CD14-positive monocyte (primary cell): ENCODE measurements at regions not wholly inside any gene's neighbourhood (a gene's known extent, or its start where the extent isn't known, plus 50 kb on each side); places are given as distances from the start of the nearest gene placed in this dataset.
A peak's percentile ranks its signal among the peaks of the same experiment; 100 is the strongest.

Experiments
- DNase-seq, 3 donors: peaks; one replicate each; pipeline ENCODE4 v3.0.0-alpha.2; 2011 to 2022
- H2AFZ ChIP-seq: 2 replicates; pipeline ENCODE4 v1.6.0; 2012; ENCODE audit warnings: mild to moderate bottlenecking, low read depth, low read length, inconsistent platforms; ENCODE audit not compliant: insufficient read depth, poor library complexity, severe bottlenecking
- H3K27ac ChIP-seq, 2 donors: 1 replicate in 1 of 2; 2 replicates in 1 of 2; pipeline ENCODE4 v1.5.1; 2012 to 2013; ENCODE audit warnings: low read length in 2 of 2, control low read depth in 1 of 2, inconsistent platforms in 1 of 2, low read depth in 1 of 2, mild to moderate bottlenecking in 1 of 2
- H3K27me3 ChIP-seq, 2 donors: one replicate each; pipeline versions ENCODE4 v1.6.0 to v1.6.1; 2011 to 2013; ENCODE audit warnings: low read length in 2 of 2; ENCODE audit not compliant: control insufficient read depth in 2 of 2, insufficient read depth in 2 of 2
- H3K36me3 ChIP-seq, 2 donors: replicated peaks in 1 of 2; 1 replicate in 1 of 2; 2 replicates in 1 of 2; pipeline versions ENCODE4 v1.5.1 to v1.6.1; 2012 to 2013; ENCODE audit warnings: low read length in 2 of 2, control low read depth in 1 of 2, inconsistent platforms in 1 of 2, mild to moderate bottlenecking in 1 of 2; ENCODE audit not compliant: insufficient read depth in 2 of 2, control insufficient read depth in 1 of 2
- H3K4me1 ChIP-seq, 2 donors: 1 replicate in 1 of 2; 2 replicates in 1 of 2; pipeline versions ENCODE4 v1.5.1 to v1.6.1; 2012 to 2013; ENCODE audit warnings: low read length in 2 of 2, control low read depth in 1 of 2, inconsistent platforms in 1 of 2, mild to moderate bottlenecking in 1 of 2, moderate library complexity in 1 of 2; ENCODE audit not compliant: insufficient read depth in 2 of 2, control insufficient read depth in 1 of 2
- H3K4me2 ChIP-seq: replicated peaks from 2 replicates; pipeline ENCODE3; 2012; ENCODE audit warnings: low read length, moderate library complexity, mild to moderate bottlenecking; ENCODE audit not compliant: poor library complexity, severe bottlenecking; ENCODE audit errors: extremely low read depth
- H3K4me3 ChIP-seq, 3 experiments: fragments of 200-600 bp in 1 of 3; sonication (generic) in 1 of 3; replicated peaks in 1 of 3; 1 replicate in 2 of 3; 2 replicates in 1 of 3; pipeline ENCODE4 v1.5.1; 2011 to 2013; ENCODE audit warnings: low read length in 3 of 3, mild to moderate bottlenecking in 3 of 3, control low read depth in 2 of 3, low read depth in 2 of 3, inconsistent platforms in 1 of 3, moderate library complexity in 1 of 3
- H3K79me2 ChIP-seq: 2 replicates; pipeline ENCODE4 v1.6.0; 2012; ENCODE audit warnings: mild to moderate bottlenecking, control low read depth, inconsistent platforms, low read length, moderate library complexity; ENCODE audit not compliant: insufficient read depth
- H3K9ac ChIP-seq: 2 replicates; pipeline ENCODE4 v1.6.0; 2017; ENCODE audit warnings: low read length, mild to moderate bottlenecking; ENCODE audit not compliant: insufficient read depth, poor library complexity, severe bottlenecking
- H3K9me3 ChIP-seq, 2 donors: replicated peaks in 1 of 2; 1 replicate in 1 of 2; 2 replicates in 1 of 2; pipeline versions ENCODE4 v1.5.1 to v1.6.1; 2012 to 2013; ENCODE audit warnings: low read length in 2 of 2, control low read depth in 1 of 2; ENCODE audit not compliant: control insufficient read depth in 1 of 2, insufficient read depth in 1 of 2
- H4K20me1 ChIP-seq: 2 replicates; pipeline ENCODE4 v1.6.0; 2012; ENCODE audit warnings: mild to moderate bottlenecking, low read length, control low read depth, moderate library complexity; ENCODE audit not compliant: insufficient read depth
- H3K27ac Mint-ChIP-seq, 7 donors: one replicate each; pipeline ENCODE4 v1.8.0; 2020; ENCODE audit warnings: mild to moderate bottlenecking in 7 of 7, mixed read lengths in 7 of 7, moderate library complexity in 6 of 7, inconsistent platforms in 2 of 7
- H3K27me3 Mint-ChIP-seq, 3 donors: one replicate each; pipeline ENCODE4 v1.8.0; 2021 to 2022; ENCODE audit warnings: low read depth in 3 of 3, mild to moderate bottlenecking in 3 of 3, mixed read lengths in 3 of 3, moderate library complexity in 3 of 3, inconsistent platforms in 1 of 3
- H3K36me3 Mint-ChIP-seq, 2 donors: one replicate each; pipeline ENCODE4 v1.8.0; 2020; ENCODE audit warnings: mixed read lengths in 2 of 2, inconsistent platforms in 1 of 2, mild to moderate bottlenecking in 1 of 2
- H3K4me1 Mint-ChIP-seq: one replicate; pipeline ENCODE4 v1.8.0; 2020; ENCODE audit warnings: mild to moderate bottlenecking, mixed read lengths
- H3K4me3 Mint-ChIP-seq, 2 donors: one replicate each; pipeline ENCODE4 v1.8.0; 2020; ENCODE audit warnings: mild to moderate bottlenecking in 2 of 2, mixed read lengths in 2 of 2, moderate library complexity in 1 of 2
- H3K9me3 Mint-ChIP-seq, 7 donors: one replicate each; pipeline ENCODE4 v1.8.0; 2020 to 2022; ENCODE audit warnings: mixed read lengths in 7 of 7, mild to moderate bottlenecking in 6 of 7, moderate library complexity in 6 of 7, inconsistent platforms in 2 of 7
- CTCF ChIP-seq: fragments of 200-600 bp; IDR thresholded peaks from one replicate; pipeline ENCODE4 v1.8.0; 2022; ENCODE audit warnings: antibody characterized with exemption, mild to moderate bottlenecking
- WGBS: methylation state at CpG from one replicate; pipeline ENCODE4 v1.1.5; 2013; ENCODE audit warnings: missing lambda C conversion rate; ENCODE audit not compliant: insufficient coverage; 5-methylcytosine and 5-hydroxymethylcytosine counted together
- intact Hi-C, 2 donors: fragments of 100-400 bp; cut with micrococcal nuclease; formaldehyde crosslinking; loops; one replicate each; pipeline versions ENCODE4 v1.15.0 to v1.15.1; 2023

- Histone ChIP-seq H3K4me2 (no peak overlapping the region), H3K4me1 (peaks cover 36 to 41% of the 10 kb centered on the region in 2 donors), H3K79me2 (no peaks in the 10 kb centered on the region), H3K36me3 (no peaks in the 10 kb centered on the region), H3K4me3 (no peak overlapping the region), H2AFZ (no peak overlapping the region), H3K27me3 (no peaks in the 10 kb centered on the region), H3K27ac (no peak overlapping the region), H3K9ac (no peak overlapping the region), H4K20me1 (no peaks in the 10 kb centered on the region), H3K9me3 (no peaks in the 10 kb centered on the region)
- peaks cover 0 to 3% of the 10 kb centered on the region in 2 donors for H3K36me3 Mint-ChIP-seq
- H3K4me3 Mint-ChIP-seq: no peak overlapping the region
- intact Hi-C loops: no loop called here
- H3K27me3 Mint-ChIP-seq: peaks cover 0 to 4% (median 4%) of the 10 kb centered on the region in 3 donors
- H3K27ac Mint-ChIP-seq: peak overlapping the region in 1 of 7 donors; percentile 1
- peaks cover 0 to 4% (median 0%) of the 10 kb centered on the region in 7 donors for H3K9me3 Mint-ChIP-seq
- WGBS: 95% methylated on average over 5 of the region's 5 CpGs
- no peak for DNase-seq
- no peak for TF ChIP-seq CTCF
- peaks cover 44% of the 10 kb centered on the region for H3K4me1 Mint-ChIP-seq
These were observed 233.3 kb downstream of the UACA start for GRCh38 chr15:70530017-70530499.

GRCh38 chr15:70528816-70529215 lies 234.5 kb downstream of the UACA start:
- Histone ChIP-seq H3K36me3 (no peaks in the 10 kb centered on the region), H3K4me2 (no peak overlapping the region), H3K9ac (no peak overlapping the region), H3K27me3 (no peaks in the 10 kb centered on the region), H3K9me3 (no peaks in the 10 kb centered on the region), H3K27ac (peak overlapping the region in 1 of 2 donors; percentile 71), H3K4me3 (no peak overlapping the region), H3K79me2 (no peaks in the 10 kb centered on the region), H4K20me1 (no peaks in the 10 kb centered on the region), H2AFZ (no peak overlapping the region), H3K4me1 (peaks cover 27 to 30% of the 10 kb centered on the region in 2 donors)
- H3K36me3 Mint-ChIP-seq: peaks cover 0 to 3% of the 10 kb centered on the region in 2 donors
- no peak overlapping the region for H3K4me3 Mint-ChIP-seq
- H3K27me3 Mint-ChIP-seq: peaks cover 0 to 6% (median 5%) of the 10 kb centered on the region in 3 donors
- H3K27ac Mint-ChIP-seq: peak overlapping the region in 3 of 7 donors; percentile 74 to 78 (median 77)
- WGBS: 83% methylated on average over 4 of the region's 4 CpGs
- peaks cover 35% of the 10 kb centered on the region for H3K4me1 Mint-ChIP-seq
- H3K9me3 Mint-ChIP-seq: no peaks in the 10 kb centered on the region
- DNase-seq: no peak
- TF ChIP-seq CTCF: no peak
- intact Hi-C loops: no loop called here
